ENCODE measurements at regions not wholly inside any gene's neighbourhood (a gene's known extent, or its start where the extent isn't known, plus 50 kb on each side); places are given as distances from the start of the nearest gene placed in this dataset.

DNA sequence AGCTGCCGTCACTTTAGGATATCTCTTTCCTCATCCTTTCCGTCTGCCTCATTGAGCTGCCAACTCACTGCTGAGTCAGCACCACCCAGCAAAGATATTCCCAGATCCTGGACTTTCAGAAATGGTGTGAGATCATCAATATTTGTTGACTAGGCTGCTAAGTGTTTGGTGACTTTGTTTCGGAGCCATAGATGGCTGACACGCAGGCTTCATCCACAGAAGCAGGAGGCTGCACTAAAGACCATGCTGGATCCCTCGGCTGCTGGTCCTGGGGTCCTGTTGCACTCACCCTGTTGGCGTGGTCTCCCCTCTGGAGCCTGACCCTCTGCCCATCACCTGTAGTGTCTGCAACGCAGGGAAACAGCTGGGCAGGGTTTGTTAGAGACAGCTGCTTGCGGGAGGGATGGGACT, 96.5 kb downstream of the ERMARD start:
- Histone ChIP-seq H3K36me3 (replicated peaks in 1 of 2; ENCODE audit: control insufficient read depth in 2 of 2, insufficient read depth in 2 of 2, low read length in 2 of 2) (no peaks in the 10 kb centered on the region), H3K9ac (ENCODE audit: low read depth, low read length, poor library complexity) (no peak overlapping the region), H3K4me3 (ENCODE audit: low read length in 2 of 2) (no peak overlapping the region), H4K91ac (ENCODE audit: low read depth, low read length, poor library complexity) (no peak overlapping the region), H2BK12ac (ENCODE audit: low read length) (no peak overlapping the region), H3K14ac (ENCODE audit: low read length) (no peak overlapping the region), H2BK15ac (ENCODE audit: low read length) (no peak overlapping the region), H2AK5ac (ENCODE audit: low read depth, low read length) (no peak overlapping the region), H3K4ac (ENCODE audit: low read length) (no peak overlapping the region), H4K8ac (ENCODE audit: low read depth, low read length) (no peak overlapping the region), H2AFZ (ENCODE audit: low read length) (no peak overlapping the region), H3K23ac (ENCODE audit: low read depth, low read length, poor library complexity) (no peak overlapping the region), H3K27me3 (ENCODE audit: control insufficient read depth in 3 of 3, insufficient read depth in 3 of 3, low read depth in 1 of 3, low read length in 3 of 3) (peaks cover 0 to 31% (median 0%) of the 10 kb centered on the region in 3 experiments), H2BK120ac (ENCODE audit: low read depth, low read length) (no peak overlapping the region), H2BK5ac (ENCODE audit: low read length) (no peak overlapping the region), H3K18ac (ENCODE audit: low read length) (peak overlapping the region; percentile 64), H3K27ac (replicated peaks; ENCODE audit: low read length) (no peak overlapping the region), H3K79me1 (ENCODE audit: low read depth, low read length) (no peaks in the 10 kb centered on the region), H3K4me1 (ENCODE audit: control insufficient read depth in 2 of 2, insufficient read depth in 1 of 2, low read depth in 1 of 2, low read length in 2 of 2) (peaks cover 0 to 2% of the 10 kb centered on the region in 2 donors), H3K4me2 (ENCODE audit: insufficient read depth, low read length, poor library complexity, severe bottlenecking) (no peak overlapping the region), H3K9me3 (replicated peaks in 1 of 2; ENCODE audit: control insufficient read depth in 2 of 2, insufficient read depth in 1 of 2, low read depth in 1 of 2, low read length in 2 of 2) (peaks cover 0 to 4% of the 10 kb centered on the region in 2 donors)
- no peak for DNase-seq (ENCODE audit: low spot score)
- WGBS, 2 donors (ENCODE audit: extremely low coverage in 2 of 2, insufficient read length in 2 of 2, insufficient replicate concordance in 1 of 2) = no CpG with 5 or more reads among the region's 8 CpGs

DNA sequence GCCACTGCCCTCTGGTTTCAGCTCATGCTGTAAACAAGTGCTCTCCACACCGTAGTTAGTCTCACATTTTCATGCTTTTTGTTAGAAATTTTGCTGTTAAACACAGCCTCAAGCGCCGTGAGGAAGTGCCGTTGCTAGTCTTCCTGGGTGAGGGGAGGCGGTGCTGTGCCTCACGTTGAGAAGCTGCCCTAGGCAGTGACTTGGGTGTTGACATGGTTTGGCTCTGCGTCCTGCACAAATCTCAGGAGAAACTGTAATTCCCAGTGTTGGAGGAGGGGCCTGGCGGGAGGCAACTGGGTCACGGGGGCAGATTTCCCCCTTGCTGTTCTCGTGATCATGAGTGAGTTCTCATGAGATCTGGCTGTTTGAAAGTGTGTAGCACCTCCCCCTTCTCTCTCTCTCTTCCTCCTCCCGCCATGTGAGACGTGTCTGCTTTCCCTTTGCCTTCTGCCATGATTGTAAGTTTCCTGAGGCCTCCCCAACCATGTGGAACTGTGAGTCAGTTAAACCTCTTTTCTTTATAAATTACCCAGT, 95.8 kb downstream of the ERMARD start:
- Histone ChIP-seq H2AFZ (ENCODE audit: low read length) (no peak overlapping the region), H3K4me1 (ENCODE audit: control insufficient read depth in 2 of 2, insufficient read depth in 1 of 2, low read depth in 1 of 2, low read length in 2 of 2) (peaks cover 0 to under 1% of the 10 kb centered on the region in 2 donors), H3K14ac (ENCODE audit: low read length) (no peak overlapping the region), H2BK12ac (ENCODE audit: low read length) (no peak overlapping the region), H4K91ac (ENCODE audit: low read depth, low read length, poor library complexity) (no peak overlapping the region), H3K27ac (replicated peaks; ENCODE audit: low read length) (no peak overlapping the region), H4K8ac (ENCODE audit: low read depth, low read length) (no peak overlapping the region), H3K9ac (ENCODE audit: low read depth, low read length, poor library complexity) (no peak overlapping the region), H2BK15ac (ENCODE audit: low read length) (no peak overlapping the region), H3K9me3 (replicated peaks in 1 of 2; ENCODE audit: control insufficient read depth in 2 of 2, insufficient read depth in 1 of 2, low read depth in 1 of 2, low read length in 2 of 2) (peaks cover 0 to 4% of the 10 kb centered on the region in 2 donors), H3K18ac (ENCODE audit: low read length) (peak overlapping the region; percentile 1), H2AK5ac (ENCODE audit: low read depth, low read length) (no peak overlapping the region), H3K36me3 (replicated peaks in 1 of 2; ENCODE audit: control insufficient read depth in 2 of 2, insufficient read depth in 2 of 2, low read length in 2 of 2) (no peaks in the 10 kb centered on the region), H2BK120ac (ENCODE audit: low read depth, low read length) (no peak overlapping the region), H3K4me2 (ENCODE audit: insufficient read depth, low read length, poor library complexity, severe bottlenecking) (no peak overlapping the region), H3K27me3 (ENCODE audit: control insufficient read depth in 3 of 3, insufficient read depth in 3 of 3, low read depth in 1 of 3, low read length in 3 of 3) (peaks cover 0 to 35% (median 0%) of the 10 kb centered on the region in 3 experiments), H3K4ac (ENCODE audit: low read length) (no peak overlapping the region), H2BK5ac (ENCODE audit: low read length) (no peak overlapping the region), H3K23ac (ENCODE audit: low read depth, low read length, poor library complexity) (no peak overlapping the region), H3K79me1 (ENCODE audit: low read depth, low read length) (no peaks in the 10 kb centered on the region), H3K4me3 (ENCODE audit: low read length in 2 of 2) (no peak overlapping the region)
- WGBS, 2 donors (ENCODE audit: extremely low coverage in 2 of 2, insufficient read length in 2 of 2, insufficient replicate concordance in 1 of 2) = no CpG with 5 or more reads among the region's 12 CpGs
- DNase-seq (ENCODE audit: low spot score) = no peak

DNA sequence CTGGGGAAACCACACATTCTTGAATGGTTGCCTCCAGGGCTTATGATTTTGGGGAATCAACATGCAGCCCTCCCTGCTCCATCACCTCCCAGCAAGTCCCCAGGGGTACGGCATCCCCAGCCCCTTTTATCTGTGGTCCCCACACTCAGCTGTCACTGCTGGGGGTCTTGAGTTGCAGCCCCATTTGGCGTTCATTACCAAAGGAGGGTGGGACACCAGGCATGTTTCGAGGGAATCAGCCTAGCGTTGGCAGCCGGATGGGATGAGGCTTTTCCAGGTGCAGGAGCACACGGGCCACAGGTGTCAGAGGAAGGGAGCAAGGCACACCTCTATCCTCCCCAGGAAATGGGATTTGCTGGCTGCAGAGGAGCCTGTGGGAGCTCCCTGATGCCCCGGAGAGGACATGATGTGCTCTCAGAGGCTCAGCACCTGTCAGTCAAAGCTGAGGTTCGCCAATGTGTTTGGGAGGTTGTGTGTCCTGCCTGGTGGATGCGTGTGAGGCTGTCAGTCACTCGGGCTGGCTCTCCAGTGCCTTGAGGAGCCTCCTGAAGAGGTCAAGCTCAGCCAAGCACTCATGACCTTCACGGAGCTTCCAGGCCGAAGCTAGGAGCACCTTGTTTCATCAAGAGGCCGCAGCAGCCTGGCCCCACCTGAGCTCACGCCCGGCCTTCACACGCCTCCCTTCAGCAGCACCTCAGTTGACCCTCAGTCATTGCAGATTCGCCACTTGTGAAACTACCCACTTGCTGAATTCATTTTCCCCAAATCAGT, 95.0 kb downstream of the ERMARD start:
- H3K4me2 ChIP-seq (ENCODE audit: insufficient read depth, low read length, poor library complexity, severe bottlenecking) = no peak overlapping the region
- H2BK15ac ChIP-seq (ENCODE audit: low read length) = no peak overlapping the region
- no peak overlapping the region for H2BK12ac ChIP-seq (ENCODE audit: low read length)
- no peak overlapping the region for H2BK5ac ChIP-seq (ENCODE audit: low read length)
- H3K4ac ChIP-seq (ENCODE audit: low read length) = no peak overlapping the region
- no peak overlapping the region for H4K91ac ChIP-seq (ENCODE audit: low read depth, low read length, poor library complexity)
- peaks cover 0 to 4% of the 10 kb centered on the region in 2 donors for H3K9me3 ChIP-seq (replicated peaks in 1 of 2; ENCODE audit: control insufficient read depth in 2 of 2, insufficient read depth in 1 of 2, low read depth in 1 of 2, low read length in 2 of 2)
- peaks cover 0 to 31% (median 0%) of the 10 kb centered on the region in 3 experiments for H3K27me3 ChIP-seq (ENCODE audit: control insufficient read depth in 3 of 3, insufficient read depth in 3 of 3, low read depth in 1 of 3, low read length in 3 of 3)
- no peaks in the 10 kb centered on the region for H3K4me1 ChIP-seq (ENCODE audit: control insufficient read depth in 2 of 2, insufficient read depth in 1 of 2, low read depth in 1 of 2, low read length in 2 of 2)
- peak overlapping the region; percentile 10 for H3K23ac ChIP-seq (ENCODE audit: low read depth, low read length, poor library complexity)
- H2BK120ac ChIP-seq (ENCODE audit: low read depth, low read length) = no peak overlapping the region
- H3K14ac ChIP-seq (ENCODE audit: low read length) = peak overlapping the region; percentile 56
- H2AFZ ChIP-seq (ENCODE audit: low read length) = no peak overlapping the region
- no peak overlapping the region for H4K8ac ChIP-seq (ENCODE audit: low read depth, low read length)
- no peak overlapping the region for H3K4me3 ChIP-seq (ENCODE audit: low read length in 2 of 2)
- H2AK5ac ChIP-seq (ENCODE audit: low read depth, low read length) = no peak overlapping the region
- H3K79me1 ChIP-seq (ENCODE audit: low read depth, low read length) = no peaks in the 10 kb centered on the region
- peak overlapping the region; percentile 22 for H3K18ac ChIP-seq (ENCODE audit: low read length)
- no peak overlapping the region for H3K27ac ChIP-seq (replicated peaks; ENCODE audit: low read length)
- no peak overlapping the region for H3K9ac ChIP-seq (ENCODE audit: low read depth, low read length, poor library complexity)
- DNase-seq (ENCODE audit: low spot score) = no peak
- WGBS, 2 donors (ENCODE audit: extremely low coverage in 2 of 2, insufficient read length in 2 of 2, insufficient replicate concordance in 1 of 2) = no CpG with 5 or more reads among the region's 17 CpGs
- H3K36me3 ChIP-seq (replicated peaks in 1 of 2; ENCODE audit: control insufficient read depth in 2 of 2, insufficient read depth in 2 of 2, low read length in 2 of 2) = no peaks in the 10 kb centered on the region

DNA sequence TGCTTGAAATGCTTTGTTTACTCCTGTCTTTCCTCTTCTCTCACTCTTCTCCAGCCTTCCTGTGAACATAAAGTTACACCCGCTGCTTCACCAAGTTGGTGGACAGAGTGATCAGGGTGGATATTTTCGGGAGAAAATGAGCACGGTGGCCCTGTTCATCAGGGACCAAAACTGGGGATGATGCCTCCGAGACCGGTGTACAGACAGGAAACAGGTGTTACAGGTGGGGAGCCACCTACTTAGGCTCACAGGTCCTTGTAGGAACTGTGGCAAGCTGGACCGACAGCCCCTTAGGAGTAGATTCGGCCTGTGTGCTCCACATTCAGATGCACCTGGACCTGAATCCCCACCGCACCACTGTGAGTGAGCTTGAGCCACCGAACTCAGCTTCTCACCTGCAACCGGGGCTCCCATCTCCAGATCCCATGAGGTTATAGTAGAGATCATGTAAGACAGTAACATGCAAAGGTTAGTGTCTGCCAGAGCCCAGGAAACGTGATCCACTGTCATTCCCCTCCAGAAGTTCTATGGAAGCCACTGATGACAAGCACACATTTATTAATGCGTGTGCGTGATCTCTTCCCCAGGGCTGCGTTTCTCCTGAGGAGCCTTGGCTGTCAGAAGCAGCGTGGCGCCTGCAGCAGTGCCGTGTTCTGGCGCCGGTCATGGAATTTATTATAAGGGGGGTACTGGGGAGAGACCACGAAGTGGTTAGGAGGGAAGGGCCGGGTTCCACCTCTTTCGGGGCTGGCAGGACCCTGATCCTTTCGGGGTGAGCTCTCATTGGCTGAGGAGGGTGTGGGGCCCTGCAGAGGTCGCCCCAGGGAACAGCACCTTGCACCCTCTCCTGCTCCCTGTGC, 94.2 kb downstream of the ERMARD start:
- Histone ChIP-seq H3K4ac (ENCODE audit: low read length) (no peak overlapping the region), H3K36me3 (replicated peaks in 1 of 2; ENCODE audit: control insufficient read depth in 2 of 2, insufficient read depth in 2 of 2, low read length in 2 of 2) (no peaks in the 10 kb centered on the region), H3K4me3 (ENCODE audit: low read length in 2 of 2) (peak overlapping the region in 1 of 2 donors; percentile 10), H3K23ac (ENCODE audit: low read depth, low read length, poor library complexity) (no peak overlapping the region), H3K9ac (ENCODE audit: low read depth, low read length, poor library complexity) (no peak overlapping the region), H3K4me2 (ENCODE audit: insufficient read depth, low read length, poor library complexity, severe bottlenecking) (no peak overlapping the region), H3K27ac (replicated peaks; ENCODE audit: low read length) (no peak overlapping the region), H3K4me1 (ENCODE audit: control insufficient read depth in 2 of 2, insufficient read depth in 1 of 2, low read depth in 1 of 2, low read length in 2 of 2) (no peaks in the 10 kb centered on the region), H2BK120ac (ENCODE audit: low read depth, low read length) (no peak overlapping the region), H2BK5ac (ENCODE audit: low read length) (no peak overlapping the region), H3K18ac (ENCODE audit: low read length) (peak overlapping the region; percentile 22), H2AK5ac (ENCODE audit: low read depth, low read length) (no peak overlapping the region), H2AFZ (ENCODE audit: low read length) (no peak overlapping the region), H2BK12ac (ENCODE audit: low read length) (no peak overlapping the region), H3K14ac (ENCODE audit: low read length) (no peak overlapping the region), H4K8ac (ENCODE audit: low read depth, low read length) (no peak overlapping the region), H3K27me3 (ENCODE audit: control insufficient read depth in 3 of 3, insufficient read depth in 3 of 3, low read depth in 1 of 3, low read length in 3 of 3) (peaks cover 0 to 31% (median 0%) of the 10 kb centered on the region in 3 experiments), H2BK15ac (ENCODE audit: low read length) (no peak overlapping the region), H4K91ac (ENCODE audit: low read depth, low read length, poor library complexity) (no peak overlapping the region), H3K9me3 (replicated peaks in 1 of 2; ENCODE audit: control insufficient read depth in 2 of 2, insufficient read depth in 1 of 2, low read depth in 1 of 2, low read length in 2 of 2) (peaks cover 0 to 4% of the 10 kb centered on the region in 2 donors), H3K79me1 (ENCODE audit: low read depth, low read length) (no peaks in the 10 kb centered on the region)
- no CpG with 5 or more reads among the region's 24 CpGs for WGBS, 2 donors (ENCODE audit: extremely low coverage in 2 of 2, insufficient read length in 2 of 2, insufficient replicate concordance in 1 of 2)
- DNase-seq (ENCODE audit: low spot score) = no peak
